GM12874 (cell line): ENCODE measurements at regions not wholly inside any gene's neighbourhood (a gene's known extent, or its start where the extent isn't known, plus 50 kb on each side); places are given as distances from the start of the nearest gene placed in this dataset.

Experiments
- CTCF ChIP-seq: IDR thresholded peaks from 2 replicates; pipeline ENCODE4 v1.5.1; 2011; ENCODE audit warnings: low read depth, mild to moderate bottlenecking, control low read depth, low read length, moderate library complexity; ENCODE audit not compliant: insufficient read depth

GRCh38 chr20:51326201-51326819 lies 216.2 kb downstream of the NFATC2 start:
- peak; percentile 41 for TF ChIP-seq CTCF

- TF ChIP-seq CTCF: no peak
Observed at GRCh38 chr20:51322164-51322707, 220.3 kb downstream of the NFATC2 start.

- no peak for TF ChIP-seq CTCF
Observed at GRCh38 chr20:51321343-51322163, 221.0 kb downstream of the NFATC2 start.

- no peak for TF ChIP-seq CTCF
Observed at GRCh38 chr20:51319522-51319921, 223.0 kb downstream of the NFATC2 start.

- TF ChIP-seq CTCF: peak; percentile 35
Observed at GRCh38 chr20:51318058-51318949, 224.2 kb downstream of the NFATC2 start.

GRCh38 chr20:51315390-51315789 lies 227.1 kb downstream of the NFATC2 start:
- TF ChIP-seq CTCF: no peak
